ENCODE measurements at regions not wholly inside any gene's neighbourhood (a gene's known extent, or its start where the extent isn't known, plus 50 kb on each side); places are given as distances from the start of the nearest gene placed in this dataset.

DNA sequence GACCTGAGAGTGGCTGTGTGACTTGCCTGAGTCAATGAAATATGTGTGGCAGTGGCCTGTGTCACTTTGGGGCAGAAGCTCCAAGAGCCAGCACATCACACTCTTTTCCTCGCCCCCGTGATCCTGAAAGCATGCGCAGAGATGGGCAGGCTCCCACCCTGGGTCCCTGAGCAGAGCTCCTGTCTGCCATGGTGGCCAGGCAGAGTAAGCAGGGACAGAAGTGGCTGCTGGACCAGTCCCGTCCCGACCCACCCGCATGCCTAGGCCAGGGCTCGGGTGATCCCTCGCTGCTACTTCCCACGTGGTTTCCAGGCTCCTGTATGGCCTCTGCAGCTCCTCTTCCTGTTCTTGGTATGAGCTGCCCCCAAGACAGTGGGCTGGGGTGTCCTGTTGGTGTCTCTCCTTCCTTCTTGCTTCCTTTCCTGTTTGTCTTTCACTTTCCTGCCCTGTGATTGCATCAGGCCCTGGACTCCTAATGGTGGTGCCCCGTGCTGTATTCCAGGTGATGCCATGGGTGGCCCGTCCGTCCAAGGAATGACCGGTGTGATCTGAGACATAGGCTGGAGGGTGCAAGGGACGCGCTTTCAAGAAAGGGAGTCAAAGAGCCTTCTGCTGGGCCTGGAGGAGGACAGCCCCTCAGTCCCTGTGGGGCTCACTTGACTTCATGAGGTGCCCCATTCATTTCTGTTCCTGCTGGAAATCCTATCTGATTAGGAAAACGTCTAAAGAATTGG, 71.4 kb upstream of the SHH start:
- TF ChIP-seq EZH2 (IDR thresholded peaks at IDR 0.05; ENCODE audit: insufficient read depth, low read length) = no peak
- TF ChIP-seq, protein P1, sequence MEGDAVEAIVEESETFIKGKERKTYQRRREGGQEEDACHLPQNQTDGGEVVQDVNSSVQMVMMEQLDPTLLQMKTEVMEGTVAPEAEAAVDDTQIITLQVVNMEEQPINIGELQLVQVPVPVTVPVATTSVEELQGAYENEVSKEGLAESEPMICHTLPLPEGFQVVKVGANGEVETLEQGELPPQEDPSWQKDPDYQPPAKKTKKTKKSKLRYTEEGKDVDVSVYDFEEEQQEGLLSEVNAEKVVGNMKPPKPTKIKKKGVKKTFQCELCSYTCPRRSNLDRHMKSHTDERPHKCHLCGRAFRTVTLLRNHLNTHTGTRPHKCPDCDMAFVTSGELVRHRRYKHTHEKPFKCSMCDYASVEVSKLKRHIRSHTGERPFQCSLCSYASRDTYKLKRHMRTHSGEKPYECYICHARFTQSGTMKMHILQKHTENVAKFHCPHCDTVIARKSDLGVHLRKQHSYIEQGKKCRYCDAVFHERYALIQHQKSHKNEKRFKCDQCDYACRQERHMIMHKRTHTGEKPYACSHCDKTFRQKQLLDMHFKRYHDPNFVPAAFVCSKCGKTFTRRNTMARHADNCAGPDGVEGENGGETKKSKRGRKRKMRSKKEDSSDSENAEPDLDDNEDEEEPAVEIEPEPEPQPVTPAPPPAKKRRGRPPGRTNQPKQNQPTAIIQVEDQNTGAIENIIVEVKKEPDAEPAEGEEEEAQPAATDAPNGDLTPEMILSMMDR (IDR thresholded peaks at IDR 0.05; ENCODE audit: insufficient read depth, low read depth, low read length) = no peak

DNA sequence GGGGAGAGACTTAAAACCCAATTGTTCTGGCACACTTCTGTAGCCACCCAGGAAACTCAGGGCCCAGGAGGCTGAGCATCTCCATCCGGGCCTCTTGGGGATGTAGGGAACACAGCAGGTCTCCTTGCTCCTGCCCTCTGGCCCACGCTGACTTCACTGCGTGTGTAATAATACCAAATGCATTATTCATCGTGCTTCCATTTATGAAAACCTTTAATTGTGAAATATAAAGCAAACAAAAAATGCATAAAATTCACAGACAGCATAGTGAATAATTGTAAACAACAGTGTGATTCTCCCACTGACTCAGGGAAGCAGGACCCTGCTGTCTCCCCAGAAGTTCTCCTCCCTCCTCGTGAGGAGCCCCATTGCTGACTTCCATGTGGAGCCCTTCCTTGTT, 70.3 kb upstream of the SHH start:
- no peaks in the 10 kb centered on the region for H3K27me3 ChIP-seq (ENCODE audit: insufficient read depth, low read length)
- no peak for TF ChIP-seq EZH2 (IDR thresholded peaks at IDR 0.05; ENCODE audit: insufficient read depth, low read length)
- TF ChIP-seq, protein P1 (IDR thresholded peaks at IDR 0.05; ENCODE audit: insufficient read depth, low read depth, low read length) = no peak
- Mint-ChIP-seq H3K27ac (ENCODE audit: unreplicated experiment) (no peak overlapping the region), H3K4me3 (ENCODE audit: unreplicated experiment) (no peak overlapping the region), H3K9me3 (ENCODE audit: unreplicated experiment) (peaks cover 7% of the 10 kb centered on the region), H3K36me3 (ENCODE audit: low read depth, unreplicated experiment) (no peaks in the 10 kb centered on the region), H3K4me1 (ENCODE audit: low read depth, unreplicated experiment) (peaks cover 7% of the 10 kb centered on the region), H3K27me3 (ENCODE audit: low read depth, unreplicated experiment) (peaks cover 6% of the 10 kb centered on the region)
- no peaks in the 10 kb centered on the region for H3K79me2 ChIP-seq (ENCODE audit: insufficient read depth, low read length)
- H3K36me3 ChIP-seq (ENCODE audit: insufficient read depth, low read length) = no peaks in the 10 kb centered on the region
- DNase-seq (ENCODE audit: low read depth) = peak; percentile 49
- H4K20me1 ChIP-seq (ENCODE audit: insufficient read depth, low read length) = no peaks in the 10 kb centered on the region
- no peak overlapping the region for H3K4me2 ChIP-seq (ENCODE audit: low read length)
- FAIRE-seq = no peak
- peaks cover 16% of the 10 kb centered on the region for H3K4me1 ChIP-seq (ENCODE audit: insufficient read depth, low read length)
- H2AFZ ChIP-seq (ENCODE audit: low read depth, low read length) = no peak overlapping the region
- H3K9me3 ChIP-seq (ENCODE audit: insufficient read depth, low read depth, low read length) = no peaks in the 10 kb centered on the region
- no peak overlapping the region for H3K9ac ChIP-seq (ENCODE audit: low read length)
- no peak overlapping the region for H3K4me3 ChIP-seq (ENCODE audit: insufficient read depth, low read depth, low read length)
- H3K27ac ChIP-seq (ENCODE audit: low read depth, low read length) = peak overlapping the region; percentile 26

More for the DNA sequence above, 71.4 kb upstream of the SHH start:
- Histone ChIP-seq H3K9ac (ENCODE audit: low read length) (no peak overlapping the region), H2AFZ (ENCODE audit: low read depth, low read length) (no peak overlapping the region), H3K9me3 (ENCODE audit: insufficient read depth, low read depth, low read length) (no peaks in the 10 kb centered on the region), H3K4me3 (ENCODE audit: insufficient read depth, low read depth, low read length) (no peak overlapping the region), H3K27me3 (ENCODE audit: insufficient read depth, low read length) (no peaks in the 10 kb centered on the region), H4K20me1 (ENCODE audit: insufficient read depth, low read length) (no peaks in the 10 kb centered on the region), H3K79me2 (ENCODE audit: insufficient read depth, low read length) (no peaks in the 10 kb centered on the region), H3K36me3 (ENCODE audit: insufficient read depth, low read length) (no peaks in the 10 kb centered on the region), H3K4me2 (ENCODE audit: low read length) (no peak overlapping the region), H3K27ac (ENCODE audit: low read depth, low read length) (no peak overlapping the region), H3K4me1 (ENCODE audit: insufficient read depth, low read length) (peaks cover 16% of the 10 kb centered on the region)
- Mint-ChIP-seq H3K4me3 (ENCODE audit: unreplicated experiment) (no peak overlapping the region), H3K27ac (ENCODE audit: unreplicated experiment) (peak overlapping the region; percentile 14), H3K36me3 (ENCODE audit: low read depth, unreplicated experiment) (no peaks in the 10 kb centered on the region), H3K9me3 (ENCODE audit: unreplicated experiment) (peaks cover 7% of the 10 kb centered on the region), H3K4me1 (ENCODE audit: low read depth, unreplicated experiment) (peaks cover 7% of the 10 kb centered on the region), H3K27me3 (ENCODE audit: low read depth, unreplicated experiment) (peaks cover 9% of the 10 kb centered on the region)
- DNase-seq (ENCODE audit: low read depth) (no peak), FAIRE-seq (no peak)
